ENCODE measurements at regions not wholly inside any gene's neighbourhood (a gene's known extent, or its start where the extent isn't known, plus 50 kb on each side); places are given as distances from the start of the nearest gene placed in this dataset.

- TF ChIP-seq CTCF (IDR thresholded peaks at IDR 0.05 in 4 of 5, conservative IDR thresholded peaks at IDR 0.05 in 1 of 5): no peak
- TF ChIP-seq POLR2A (IDR thresholded peaks at IDR 0.05): no peak
Measured at GRCh38 chr1:217249857-217250256, 381.0 kb downstream of the GPATCH2 start.
